OCI-LY1 (cell line): ENCODE measurements at regions not wholly inside any gene's neighbourhood (a gene's known extent, or its start where the extent isn't known, plus 50 kb on each side); places are given as distances from the start of the nearest gene placed in this dataset.

Source experiments
- H2AFZ ChIP-seq: fragments of 200-600 bp; sonication (generic), shearing (Covaris generic); 2 replicates; pipeline ENCODE4 v1.6.0; 2014; ENCODE audit warnings: antibody characterized with exemption, mild to moderate bottlenecking, low read length
- H3F3A ChIP-seq: fragments of 200-600 bp; sonication (generic), shearing (Covaris generic); 2 replicates; pipeline ENCODE4 v1.6.0; 2014; ENCODE audit warnings: mild to moderate bottlenecking, antibody characterized with exemption, low read length, moderate library complexity; ENCODE audit not compliant: insufficient read depth
- H3K27ac ChIP-seq: fragments of 200-600 bp; sonication (generic); 2 replicates; pipeline ENCODE4 v1.5.1; 2014; ENCODE audit warnings: low read length, mixed run types, mild to moderate bottlenecking, low read depth; ENCODE audit not compliant: poor library complexity, severe bottlenecking
- H3K27me3 ChIP-seq: fragments of 200-600 bp; sonication (generic); 2 replicates; pipeline ENCODE4 v1.6.0; 2014; ENCODE audit warnings: antibody characterized with exemption, mild to moderate bottlenecking, low read length, moderate library complexity; ENCODE audit not compliant: insufficient read depth
- H3K36me3 ChIP-seq: fragments of 200-600 bp; sonication (generic); 2 replicates; pipeline ENCODE4 v1.6.1; 2014; ENCODE audit warnings: mild to moderate bottlenecking, antibody characterized with exemption, low read length, moderate library complexity, mixed read lengths; ENCODE audit not compliant: insufficient read depth
- H3K4me1 ChIP-seq: fragments of 200-600 bp; sonication (generic); 2 replicates; pipeline ENCODE4 v1.5.1; 2014; ENCODE audit warnings: mild to moderate bottlenecking, low read length, moderate library complexity; ENCODE audit not compliant: insufficient read depth, severe bottlenecking
- H3K4me2 ChIP-seq: fragments of 200-600 bp; sonication (generic), shearing (Covaris generic); 2 replicates; pipeline ENCODE4 v1.6.1; 2014; ENCODE audit warnings: low read length
- H3K4me3 ChIP-seq: fragments of 200-600 bp; sonication (generic); 2 replicates; pipeline ENCODE4 v1.5.1; 2014; ENCODE audit warnings: low read length, low read depth, mild to moderate bottlenecking, mixed read lengths; ENCODE audit not compliant: poor library complexity, severe bottlenecking
- H3K79me2 ChIP-seq: fragments of 200-600 bp; shearing (Covaris generic); 2 replicates; pipeline ENCODE4 v1.6.1; 2016; ENCODE audit warnings: mixed run types, low read length, mixed read lengths; ENCODE audit not compliant: insufficient read depth
- H3K9ac ChIP-seq: fragments of 200-600 bp; sonication (generic), shearing (Covaris generic); 2 replicates; pipeline ENCODE4 v1.6.1; 2014; ENCODE audit warnings: mild to moderate bottlenecking, low read length, mixed read lengths
- H3K9me2 ChIP-seq: fragments of 200-600 bp; sonication (generic), shearing (Covaris generic); 2 replicates; pipeline ENCODE4 v1.6.1; 2014; ENCODE audit warnings: low read depth, mild to moderate bottlenecking, low read length, mixed read lengths
- H3K9me3 ChIP-seq: fragments of 200-600 bp; shearing (Covaris generic); 2 replicates; pipeline ENCODE4 v1.6.1; 2014; ENCODE audit warnings: low read length, mixed read lengths
- H4K20me1 ChIP-seq: fragments of 200-600 bp; sonication (generic), shearing (Covaris generic); 2 replicates; pipeline ENCODE4 v1.6.0; 2016; ENCODE audit warnings: mild to moderate bottlenecking, low read length; ENCODE audit not compliant: insufficient read depth
- CTCF ChIP-seq: fragments of 200-600 bp; sonication (generic), shearing (Covaris generic); IDR thresholded peaks from 2 replicates; pipeline ENCODE4 v1.5.1; 2017; ENCODE audit warnings: mild to moderate bottlenecking, antibody characterized with exemption, low read length, moderate library complexity, mixed read lengths
- EZH2 ChIP-seq: fragments of 200-600 bp; sonication (generic), shearing (Covaris generic); IDR thresholded peaks from 2 replicates; pipeline ENCODE4 v1.8.0; 2017; ENCODE audit warnings: borderline replicate concordance, mixed run types, mild to moderate bottlenecking, antibody characterized with exemption, low read length, moderate library complexity, mixed read lengths

DNA sequence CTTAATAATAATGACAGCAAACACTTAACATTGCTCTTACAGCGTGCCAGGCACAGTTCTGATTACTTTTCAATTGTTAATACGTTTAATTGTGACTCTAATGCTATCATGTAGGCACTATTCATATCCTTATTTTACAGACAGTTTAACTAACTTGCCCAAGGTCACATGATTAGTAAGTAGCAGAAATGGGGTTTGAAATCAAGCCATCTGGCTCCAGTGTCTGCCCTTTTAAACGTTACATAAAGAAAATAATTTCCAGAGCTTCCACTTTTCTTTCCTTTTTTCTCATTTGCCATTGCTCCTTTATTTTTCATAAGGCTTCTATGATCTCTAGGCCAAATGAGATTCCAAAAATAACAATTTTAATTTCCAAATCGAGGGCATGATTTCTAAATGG lies 50.6 kb upstream of the IKZF2 start:
- Histone ChIP-seq H3K9me2 (no peaks in the 10 kb centered on the region), H2AFZ (peak overlapping the region; percentile 15; the same call in 1 of the 2 replicates), H3K36me3 (no peaks in the 10 kb centered on the region; the same call in 1 of the 2 replicates), H3K4me2 (no peak overlapping the region), H3K9me3 (peaks cover 10% of the 10 kb centered on the region), H3K4me3 (no peak overlapping the region), H3F3A (no peaks in the 10 kb centered on the region), H3K9ac (no peak overlapping the region), H3K4me1 (peaks cover 11% of the 10 kb centered on the region), H3K79me2 (no peaks in the 10 kb centered on the region), H4K20me1 (no peaks in the 10 kb centered on the region), H3K27me3 (no peaks in the 10 kb centered on the region), H3K27ac (no peak overlapping the region)
- TF ChIP-seq EZH2 (no peak), CTCF (no peak)

GRCh38 chr2:213205944-213206343 lies 54.5 kb upstream of the IKZF2 start:
- Histone ChIP-seq H3K9me3 (peaks cover 5% of the 10 kb centered on the region; the same call in 1 of the 2 replicates), H3K4me2 (no peak overlapping the region)
- TF ChIP-seq CTCF: no peak
- TF ChIP-seq EZH2: no peak

DNA sequence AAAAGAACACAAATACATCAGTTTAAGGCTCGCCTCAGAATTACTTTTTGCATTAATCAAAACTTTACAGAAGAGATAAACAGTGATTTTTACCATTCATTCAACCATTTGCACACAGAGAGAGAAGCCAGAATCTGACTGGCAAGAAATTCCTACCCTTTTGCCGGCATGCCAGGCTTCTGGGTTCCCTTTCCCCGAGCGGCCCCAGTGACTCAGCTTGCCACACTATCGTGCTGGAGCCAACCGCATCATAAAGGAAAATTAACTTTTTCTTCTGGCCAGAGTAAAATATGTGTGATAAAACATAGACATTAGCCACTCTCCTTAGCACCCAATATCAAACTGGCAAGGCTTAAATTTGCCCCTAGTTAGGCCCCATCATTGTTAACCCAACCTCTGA lies 61.8 kb upstream of the IKZF2 start:
- H4K20me1 ChIP-seq: no peaks in the 10 kb centered on the region
- H3F3A ChIP-seq: no peaks in the 10 kb centered on the region
- no peak overlapping the region for H3K27ac ChIP-seq
- no peak overlapping the region for H3K9ac ChIP-seq
- H3K4me1 ChIP-seq: no peaks in the 10 kb centered on the region
- TF ChIP-seq CTCF: no peak
- no peak for TF ChIP-seq EZH2
- H3K9me2 ChIP-seq: no peaks in the 10 kb centered on the region
- H2AFZ ChIP-seq: no peak overlapping the region
- H3K27me3 ChIP-seq: no peaks in the 10 kb centered on the region
- H3K4me2 ChIP-seq: no peak overlapping the region
- H3K79me2 ChIP-seq: no peaks in the 10 kb centered on the region
- H3K36me3 ChIP-seq: no peaks in the 10 kb centered on the region
- H3K4me3 ChIP-seq: no peak overlapping the region
- H3K9me3 ChIP-seq: peaks cover 7% of the 10 kb centered on the region

More at GRCh38 chr2:213205944-213206343, 54.5 kb upstream of the IKZF2 start:
- Histone ChIP-seq H3F3A (no peaks in the 10 kb centered on the region), H3K9me2 (no peaks in the 10 kb centered on the region), H3K79me2 (no peaks in the 10 kb centered on the region), H3K36me3 (no peaks in the 10 kb centered on the region), H2AFZ (no peak overlapping the region), H3K9ac (no peak overlapping the region), H3K4me1 (peaks cover 11% of the 10 kb centered on the region), H4K20me1 (no peaks in the 10 kb centered on the region), H3K27me3 (no peaks in the 10 kb centered on the region), H3K4me3 (no peak overlapping the region), H3K27ac (no peak overlapping the region)
